ENCODE measurements at regions not wholly inside any gene's neighbourhood (a gene's known extent, or its start where the extent isn't known, plus 50 kb on each side); places are given as distances from the start of the nearest gene placed in this dataset.

- H3K36me3 ChIP-seq (ENCODE audit: control insufficient read depth, insufficient read depth, low read length), result no peaks in the 10 kb centered on the region
- H3K27ac ChIP-seq (ENCODE audit: low read length), result no peak overlapping the region
- no peaks in the 10 kb centered on the region for H3K9me3 ChIP-seq (ENCODE audit: control insufficient read depth, low read depth, low read length)
- no peak for DNase-seq
- H3K27me3 ChIP-seq (ENCODE audit: control insufficient read depth, insufficient read depth, low read length), result no peaks in the 10 kb centered on the region
- H3K4me3 ChIP-seq (ENCODE audit: low read length), result no peak overlapping the region
- H3K4me1 ChIP-seq (ENCODE audit: control insufficient read depth, insufficient read depth, low read length), result no peaks in the 10 kb centered on the region
- no CpG with 5 or more reads among the region's 1 CpG for WGBS (ENCODE audit: insufficient coverage, low lambda C conversion rate)
Observed at GRCh38 chr6:115814907-115815306, 245.8 kb downstream of the FRK start.

DNA sequence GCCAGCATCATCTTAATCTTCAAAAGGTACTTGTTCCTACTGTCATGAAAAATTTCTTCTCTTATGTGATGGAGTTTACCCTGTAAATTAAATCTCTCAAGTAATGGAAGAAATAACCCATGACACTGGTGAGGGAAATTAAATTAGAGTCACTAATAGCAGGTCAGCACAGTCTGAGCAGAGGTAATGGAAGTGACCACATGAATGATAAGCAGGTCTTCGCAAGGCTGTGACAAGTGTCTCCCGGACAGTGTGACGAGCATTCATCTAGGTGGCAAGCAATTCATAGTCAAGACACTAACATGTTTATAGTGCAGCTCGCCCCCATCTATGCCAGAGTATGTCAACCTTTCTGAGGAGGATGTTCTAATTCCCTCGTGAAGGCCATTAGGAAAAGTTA, 249.2 kb downstream of the FRK start:
- Histone ChIP-seq H3K9me3 (ENCODE audit: control insufficient read depth, low read depth, low read length) (no peaks in the 10 kb centered on the region), H3K36me3 (ENCODE audit: control insufficient read depth, insufficient read depth, low read length) (no peaks in the 10 kb centered on the region), H3K4me1 (ENCODE audit: control insufficient read depth, insufficient read depth, low read length) (no peaks in the 10 kb centered on the region), H3K27ac (ENCODE audit: low read length) (no peak overlapping the region), H3K27me3 (ENCODE audit: control insufficient read depth, insufficient read depth, low read length) (no peaks in the 10 kb centered on the region), H3K4me3 (ENCODE audit: low read length) (no peak overlapping the region)
- DNase-seq, result no peak
- 90% methylated on average over 2 of the region's 5 CpGs for WGBS (ENCODE audit: insufficient coverage, low lambda C conversion rate)

- no peaks in the 10 kb centered on the region for H3K36me3 ChIP-seq (ENCODE audit: control insufficient read depth, insufficient read depth, low read length)
- no peaks in the 10 kb centered on the region for H3K27me3 ChIP-seq (ENCODE audit: control insufficient read depth, insufficient read depth, low read length)
- no peak overlapping the region for H3K4me3 ChIP-seq (ENCODE audit: low read length)
- no peak overlapping the region for H3K27ac ChIP-seq (ENCODE audit: low read length)
- no peaks in the 10 kb centered on the region for H3K4me1 ChIP-seq (ENCODE audit: control insufficient read depth, insufficient read depth, low read length)
- 43% methylated on average over 1 of the region's 1 CpG for WGBS (ENCODE audit: insufficient coverage, low lambda C conversion rate)
- H3K9me3 ChIP-seq (ENCODE audit: control insufficient read depth, low read depth, low read length), result no peaks in the 10 kb centered on the region
- no peak for DNase-seq
Observed at GRCh38 chr6:115798229-115798628, 262.5 kb downstream of the FRK start.

- no CpG with 5 or more reads among the region's 1 CpG for WGBS (ENCODE audit: insufficient coverage, low lambda C conversion rate)
- Histone ChIP-seq H3K9me3 (ENCODE audit: control insufficient read depth, low read depth, low read length) (no peaks in the 10 kb centered on the region), H3K27me3 (ENCODE audit: control insufficient read depth, insufficient read depth, low read length) (no peaks in the 10 kb centered on the region), H3K4me1 (ENCODE audit: control insufficient read depth, insufficient read depth, low read length) (no peaks in the 10 kb centered on the region), H3K4me3 (ENCODE audit: low read length) (no peak overlapping the region), H3K36me3 (ENCODE audit: control insufficient read depth, insufficient read depth, low read length) (no peaks in the 10 kb centered on the region), H3K27ac (ENCODE audit: low read length) (no peak overlapping the region)
- DNase-seq, result no peak
Observed at GRCh38 chr6:115796829-115797228, 263.9 kb downstream of the FRK start.

GRCh38 chr6:115796061-115796460, 264.6 kb downstream of the FRK start:
- 90% methylated on average over 2 of the region's 2 CpGs for WGBS (ENCODE audit: insufficient coverage, low lambda C conversion rate)
- H3K4me3 ChIP-seq (ENCODE audit: low read length), result no peak overlapping the region
- no peaks in the 10 kb centered on the region for H3K4me1 ChIP-seq (ENCODE audit: control insufficient read depth, insufficient read depth, low read length)

GRCh38 chr6:115783402-115784061, 277.2 kb downstream of the FRK start:
- Histone ChIP-seq H3K4me3 (ENCODE audit: low read length) (no peak overlapping the region), H3K27me3 (ENCODE audit: control insufficient read depth, insufficient read depth, low read length) (no peaks in the 10 kb centered on the region), H3K4me1 (ENCODE audit: control insufficient read depth, insufficient read depth, low read length) (no peaks in the 10 kb centered on the region), H3K27ac (ENCODE audit: low read length) (no peak overlapping the region), H3K36me3 (ENCODE audit: control insufficient read depth, insufficient read depth, low read length) (no peaks in the 10 kb centered on the region), H3K9me3 (ENCODE audit: control insufficient read depth, low read depth, low read length) (no peaks in the 10 kb centered on the region)
- WGBS (ENCODE audit: insufficient coverage, low lambda C conversion rate), result 83% methylated on average over 1 of the region's 3 CpGs
- DNase-seq, result no peak

More at GRCh38 chr6:115796061-115796460, 264.6 kb downstream of the FRK start:
- Histone ChIP-seq H3K9me3 (ENCODE audit: control insufficient read depth, low read depth, low read length) (no peaks in the 10 kb centered on the region), H3K27ac (ENCODE audit: low read length) (no peak overlapping the region), H3K27me3 (ENCODE audit: control insufficient read depth, insufficient read depth, low read length) (no peaks in the 10 kb centered on the region), H3K36me3 (ENCODE audit: control insufficient read depth, insufficient read depth, low read length) (no peaks in the 10 kb centered on the region)
- DNase-seq, result no peak

DNA sequence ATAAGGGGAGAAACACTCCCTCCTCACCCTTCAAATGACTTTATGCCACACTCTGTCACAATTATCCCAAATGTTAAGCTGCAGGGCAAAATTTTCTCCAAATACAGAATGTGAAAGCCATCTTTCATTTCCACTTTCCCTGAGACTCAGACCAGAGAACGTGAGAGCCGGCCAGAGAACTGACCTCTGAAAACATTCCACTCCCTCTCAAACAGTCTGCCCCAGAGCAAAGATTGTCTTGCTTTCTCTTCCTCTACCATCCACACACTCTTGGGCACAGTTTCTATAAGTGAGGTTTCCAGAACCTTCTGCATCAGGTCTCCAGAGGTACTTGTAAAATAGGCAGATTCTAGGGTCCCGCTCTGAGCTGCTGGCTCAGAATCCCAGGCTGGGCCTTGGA, 278.1 kb downstream of the FRK start:
- Histone ChIP-seq H3K27me3 (ENCODE audit: control insufficient read depth, insufficient read depth, low read length) (no peaks in the 10 kb centered on the region), H3K9me3 (ENCODE audit: control insufficient read depth, low read depth, low read length) (no peaks in the 10 kb centered on the region), H3K36me3 (ENCODE audit: control insufficient read depth, insufficient read depth, low read length) (no peaks in the 10 kb centered on the region), H3K4me3 (ENCODE audit: low read length) (no peak overlapping the region), H3K27ac (ENCODE audit: low read length) (no peak overlapping the region), H3K4me1 (ENCODE audit: control insufficient read depth, insufficient read depth, low read length) (no peaks in the 10 kb centered on the region)
- WGBS (ENCODE audit: insufficient coverage, low lambda C conversion rate), result 92% methylated on average over 2 of the region's 3 CpGs
- DNase-seq, result no peak

GRCh38 chr6:115773741-115774140, 286.9 kb downstream of the FRK start:
- WGBS (ENCODE audit: insufficient coverage, low lambda C conversion rate), result 79% methylated on average over 3 of the region's 3 CpGs
- no peak overlapping the region for H3K27ac ChIP-seq (ENCODE audit: low read length)
- no peaks in the 10 kb centered on the region for H3K36me3 ChIP-seq (ENCODE audit: control insufficient read depth, insufficient read depth, low read length)

GRCh38 chr6:115770851-115771250, 289.8 kb downstream of the FRK start:
- no peaks in the 10 kb centered on the region for H3K4me1 ChIP-seq (ENCODE audit: control insufficient read depth, insufficient read depth, low read length)
- H3K27ac ChIP-seq (ENCODE audit: low read length), result no peak overlapping the region
- no peaks in the 10 kb centered on the region for H3K9me3 ChIP-seq (ENCODE audit: control insufficient read depth, low read depth, low read length)
- H3K27me3 ChIP-seq (ENCODE audit: control insufficient read depth, insufficient read depth, low read length), result no peaks in the 10 kb centered on the region
- WGBS (ENCODE audit: insufficient coverage, low lambda C conversion rate), result no CpG with 5 or more reads among the region's 7 CpGs
- DNase-seq, result no peak
- H3K36me3 ChIP-seq (ENCODE audit: control insufficient read depth, insufficient read depth, low read length), result no peaks in the 10 kb centered on the region
- no peak overlapping the region for H3K4me3 ChIP-seq (ENCODE audit: low read length)

More at GRCh38 chr6:115773741-115774140, 286.9 kb downstream of the FRK start:
- DNase-seq, result no peak
- Histone ChIP-seq H3K27me3 (ENCODE audit: control insufficient read depth, insufficient read depth, low read length) (no peaks in the 10 kb centered on the region), H3K4me1 (ENCODE audit: control insufficient read depth, insufficient read depth, low read length) (no peaks in the 10 kb centered on the region), H3K9me3 (ENCODE audit: control insufficient read depth, low read depth, low read length) (no peaks in the 10 kb centered on the region), H3K4me3 (ENCODE audit: low read length) (no peak overlapping the region)

GRCh38 chr6:115768500-115768899, 292.2 kb downstream of the FRK start:
- Histone ChIP-seq H3K36me3 (ENCODE audit: control insufficient read depth, insufficient read depth, low read length) (no peaks in the 10 kb centered on the region), H3K27me3 (ENCODE audit: control insufficient read depth, insufficient read depth, low read length) (no peaks in the 10 kb centered on the region), H3K27ac (ENCODE audit: low read length) (no peak overlapping the region), H3K9me3 (ENCODE audit: control insufficient read depth, low read depth, low read length) (no peaks in the 10 kb centered on the region), H3K4me3 (ENCODE audit: low read length) (no peak overlapping the region), H3K4me1 (ENCODE audit: control insufficient read depth, insufficient read depth, low read length) (no peaks in the 10 kb centered on the region)
- DNase-seq, result no peak

DNA sequence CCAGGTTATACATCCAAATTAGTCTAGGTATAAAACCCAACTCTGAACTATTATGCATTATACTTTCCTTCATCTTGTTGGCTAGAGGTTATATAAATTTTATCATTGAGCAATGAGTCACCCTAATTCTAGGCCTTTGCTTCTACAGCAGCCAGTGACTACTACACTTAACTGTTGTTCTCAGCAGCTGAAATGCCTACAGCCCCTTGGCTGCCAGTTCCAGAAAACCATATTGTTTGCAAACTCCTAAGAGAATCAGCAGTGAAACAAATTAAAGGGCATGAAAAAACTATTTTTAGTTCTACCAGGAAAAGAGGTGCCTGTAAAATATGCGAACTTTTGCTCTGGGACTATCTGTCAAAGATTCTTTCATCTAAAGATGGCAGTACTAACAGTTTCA, 292.8 kb downstream of the FRK start:
- no peak overlapping the region for H3K4me3 ChIP-seq (ENCODE audit: low read length)
- H3K9me3 ChIP-seq (ENCODE audit: control insufficient read depth, low read depth, low read length), result no peaks in the 10 kb centered on the region
- no peak overlapping the region for H3K27ac ChIP-seq (ENCODE audit: low read length)
- 80% methylated on average over 1 of the region's 1 CpG for WGBS (ENCODE audit: insufficient coverage, low lambda C conversion rate)
- no peaks in the 10 kb centered on the region for H3K36me3 ChIP-seq (ENCODE audit: control insufficient read depth, insufficient read depth, low read length)
- no peaks in the 10 kb centered on the region for H3K27me3 ChIP-seq (ENCODE audit: control insufficient read depth, insufficient read depth, low read length)
- DNase-seq, result no peak
- H3K4me1 ChIP-seq (ENCODE audit: control insufficient read depth, insufficient read depth, low read length), result no peaks in the 10 kb centered on the region
